Neural cell (in vitro differentiated cells): ENCODE measurements at regions not wholly inside any gene's neighbourhood (a gene's known extent, or its start where the extent isn't known, plus 50 kb on each side); places are given as distances from the start of the nearest gene placed in this dataset.

ENCODE experiments used
- H2AFZ ChIP-seq: fragments of 200-600, 300-800 bp; sonication (generic), shearing (Covaris generic); 2 replicates; pipeline ENCODE4 v1.6.0; 2014; ENCODE audit warnings: low read depth, mild to moderate bottlenecking, antibody characterized with exemption, low read length, moderate library complexity
- H3F3A ChIP-seq: fragments of 200-600 bp; shearing (Covaris generic); 2 replicates; pipeline ENCODE4 v1.6.1; 2016; ENCODE audit warnings: mild to moderate bottlenecking, moderate library complexity, mixed read lengths, antibody characterized with exemption, low read length; ENCODE audit not compliant: insufficient read depth, poor library complexity, severe bottlenecking
- H3K27ac ChIP-seq: fragments of 200-600, 300-800 bp; sonication (generic), shearing (Covaris generic); 2 replicates; pipeline ENCODE4 v1.5.1; 2014; ENCODE audit warnings: mild to moderate bottlenecking, low read length, moderate library complexity
- H3K27me3 ChIP-seq: fragments of 300-800, 200-600 bp; sonication (generic), shearing (Covaris generic); 2 replicates; pipeline ENCODE4 v1.6.0; 2014; ENCODE audit warnings: mild to moderate bottlenecking, low read depth, low read length, moderate library complexity; ENCODE audit not compliant: insufficient read depth
- H3K36me3 ChIP-seq: fragments of 300-800, 200-600 bp; sonication (generic), shearing (Covaris generic); 2 replicates; pipeline ENCODE4 v1.5.1; 2014; ENCODE audit warnings: mild to moderate bottlenecking, antibody characterized with exemption, low read length, moderate library complexity; ENCODE audit not compliant: insufficient read depth
- H3K4me2 ChIP-seq: fragments of 300-800, 200-600 bp; sonication (generic), shearing (Covaris generic); 2 replicates; pipeline ENCODE4 v1.6.0; 2014; ENCODE audit warnings: mild to moderate bottlenecking, low read length
- H3K4me3 ChIP-seq: fragments of 300-800, 200-600 bp; sonication (generic), shearing (Covaris generic); 2 replicates; pipeline ENCODE4 v1.5.1; 2014; ENCODE audit warnings: mild to moderate bottlenecking, low read length, moderate library complexity
- H3K79me2 ChIP-seq: fragments of 200-600 bp; shearing (Covaris generic); replicated peaks from 2 replicates; pipeline ENCODE4 v1.6.0; 2014; ENCODE audit warnings: mild to moderate bottlenecking, low read length, moderate library complexity; ENCODE audit not compliant: insufficient read depth
- H3K9ac ChIP-seq: fragments of 300-800, 200-600 bp; sonication (generic), shearing (Covaris generic); 2 replicates; pipeline ENCODE4 v1.6.1; 2016; ENCODE audit warnings: mild to moderate bottlenecking, low read length, mixed read lengths
- H3K9me2 ChIP-seq: fragments of 200-600 bp; shearing (Covaris generic); 2 replicates; pipeline ENCODE4 v1.6.1; 2016; ENCODE audit warnings: mild to moderate bottlenecking, low read length, mixed read lengths; ENCODE audit not compliant: insufficient read depth
- H3K9me3 ChIP-seq: fragments of 200-600, 300-800 bp; sonication (generic), shearing (Covaris generic); 2 replicates; pipeline ENCODE4 v1.6.1; 2016; ENCODE audit warnings: mild to moderate bottlenecking, mixed run types, low read length, moderate library complexity, mixed read lengths
- H4K20me1 ChIP-seq: fragments of 200-600 bp; shearing (Covaris generic); 2 replicates; pipeline ENCODE4 v1.6.1; 2016; ENCODE audit warnings: mild to moderate bottlenecking, mixed run types; ENCODE audit not compliant: insufficient read depth
- CTCF ChIP-seq: fragments of 450-650 bp; IDR thresholded peaks from 2 replicates; pipeline ENCODE4 v1.5.1; 2014; ENCODE audit warnings: antibody characterized with exemption, mild to moderate bottlenecking, moderate library complexity; ENCODE audit not compliant: poor library complexity, severe bottlenecking
- EP300 ChIP-seq: fragments of 450-650 bp; conservative IDR thresholded peaks from 2 replicates; pipeline ENCODE4 v1.6.1; 2014; ENCODE audit warnings: antibody characterized with exemption, mild to moderate bottlenecking, moderate library complexity; ENCODE audit not compliant: poor library complexity, severe bottlenecking
- EZH2 ChIP-seq: fragments of 200-600, 300-800 bp; shearing (Covaris generic), sonication (generic); IDR thresholded peaks from 2 replicates; pipeline ENCODE4 v1.6.1; 2014; ENCODE audit warnings: antibody characterized with exemption, low read length, borderline replicate concordance, mild to moderate bottlenecking; ENCODE audit not compliant: insufficient read depth, poor library complexity, severe bottlenecking
- MXI1 ChIP-seq: fragments of 450-650 bp; conservative IDR thresholded peaks from 2 replicates; pipeline ENCODE4 v1.6.1; 2014; ENCODE audit warnings: antibody characterized with exemption, mild to moderate bottlenecking; ENCODE audit not compliant: poor library complexity, severe bottlenecking
- POLR2AphosphoS5 ChIP-seq: IDR thresholded peaks from 2 replicates; pipeline ENCODE4 v1.6.1; 2012
- RAD21 ChIP-seq: fragments of 450-650 bp; conservative IDR thresholded peaks from 2 replicates; pipeline ENCODE4 v1.6.1; 2014; ENCODE audit warnings: antibody characterized with exemption, mild to moderate bottlenecking, moderate library complexity
- REST ChIP-seq: IDR thresholded peaks from 2 replicates; pipeline ENCODE4 v1.6.1; 2012; ENCODE audit warnings: borderline replicate concordance
- SMC3 ChIP-seq: fragments of 450-650 bp; conservative IDR thresholded peaks from 2 replicates; pipeline ENCODE4 v1.6.1; 2014; ENCODE audit warnings: antibody characterized with exemption, mild to moderate bottlenecking, moderate library complexity; ENCODE audit not compliant: poor library complexity
- TAF1 ChIP-seq: IDR thresholded peaks from 2 replicates; pipeline ENCODE4 v1.6.1; 2012; ENCODE audit warnings: low read depth

- H3K79me2 ChIP-seq = no peaks in the 10 kb centered on the region
- no peak overlapping the region for H3K4me2 ChIP-seq
- no peaks in the 10 kb centered on the region for H3K9me2 ChIP-seq
- H3K27ac ChIP-seq = no peak overlapping the region
- H3F3A ChIP-seq = no peaks in the 10 kb centered on the region
- TF ChIP-seq REST (no peak), EP300 (no peak)
- H4K20me1 ChIP-seq = no peaks in the 10 kb centered on the region
- H3K36me3 ChIP-seq = no peaks in the 10 kb centered on the region
- H3K9me3 ChIP-seq = no peaks in the 10 kb centered on the region
- H3K9ac ChIP-seq = no peak overlapping the region
- no peak overlapping the region for H2AFZ ChIP-seq
- H3K4me3 ChIP-seq = no peak overlapping the region
- no peaks in the 10 kb centered on the region for H3K27me3 ChIP-seq
Observed at GRCh38 chr2:188181067-188181838, 110.4 kb upstream of the GULP1 start.

GRCh38 chr2:188181884-188182283, 109.8 kb upstream of the GULP1 start:
- Histone ChIP-seq H3K27ac (no peak overlapping the region), H2AFZ (no peak overlapping the region), H4K20me1 (no peaks in the 10 kb centered on the region), H3K27me3 (no peaks in the 10 kb centered on the region), H3K4me2 (no peak overlapping the region), H3K9ac (no peak overlapping the region), H3K4me3 (no peak overlapping the region), H3K36me3 (no peaks in the 10 kb centered on the region), H3K9me2 (no peaks in the 10 kb centered on the region), H3K9me3 (no peaks in the 10 kb centered on the region), H3F3A (no peaks in the 10 kb centered on the region), H3K79me2 (no peaks in the 10 kb centered on the region)
- TF ChIP-seq TAF1 (no peak), RAD21 (no peak), POLR2AphosphoS5 (no peak), REST (no peak), CTCF (no peak), EP300 (no peak), MXI1 (no peak), EZH2 (no peak), SMC3 (no peak)
